ENCODE measurements at regions not wholly inside any gene's neighbourhood (a gene's known extent, or its start where the extent isn't known, plus 50 kb on each side); places are given as distances from the start of the nearest gene placed in this dataset.

- no peak overlapping the region for H3K4me2 ChIP-seq (ENCODE audit: control insufficient read depth, insufficient read depth)
- no peaks in the 10 kb centered on the region for H3K79me2 ChIP-seq (ENCODE audit: control insufficient read depth, insufficient read depth, low read length)
- H3K9me3 ChIP-seq (replicated peaks; ENCODE audit: control insufficient read depth, insufficient read depth, low read length), result no peaks in the 10 kb centered on the region
- CTCF ChIA-PET, result no interaction called here
- no peak overlapping the region for H3K27ac ChIP-seq (ENCODE audit: control insufficient read depth, insufficient read depth)
- peak; percentile 31 for ATAC-seq
- RAD21 ChIA-PET (ENCODE audit: unreplicated experiment), result interaction anchor here (1.5 kb wide), 1 partner anchor 9 kb away, joined by 4 read pairs; no protein-coding TSS in a partner anchor
- no peaks in the 10 kb centered on the region for H3K27me3 ChIP-seq (replicated peaks in 1 of 2; ENCODE audit: control insufficient read depth in 2 of 2, insufficient read depth in 2 of 2, low read length in 1 of 2)
- POLR2A ChIA-PET, result no interaction called here
- H3K36me3 ChIP-seq (ENCODE audit: control insufficient read depth in 2 of 2, insufficient read depth in 2 of 2, low read length in 1 of 2), result no peaks in the 10 kb centered on the region
- no peak overlapping the region for H3K9ac ChIP-seq (ENCODE audit: control insufficient read depth, insufficient read depth, low read length)
- 3% methylated on average over 2 of the region's 2 CpGs for WGBS (ENCODE audit: insufficient coverage, insufficient replicate concordance, low lambda C conversion rate, missing lambda C conversion rate)
- intact Hi-C loops (cut with micrococcal nuclease; ENCODE audit: unreplicated experiment), result no loop called here
- SMC1A ChIA-PET (ENCODE audit: uncharacterized antibody, unreplicated experiment), result interaction anchor here (1.2 kb wide), 1 partner anchor 106 kb away, joined by 3 read pairs; no protein-coding TSS in a partner anchor
- DNase-seq (ENCODE audit: low read depth, low spot score), result no peak
- no peak for FAIRE-seq
- in situ Hi-C loops (cut with MboI), result no loop called here
- no peaks in the 10 kb centered on the region for H3K4me1 ChIP-seq (ENCODE audit: control insufficient read depth, insufficient read depth, low read length)
- H4K20me1 ChIP-seq (ENCODE audit: control insufficient read depth, insufficient read depth), result no peaks in the 10 kb centered on the region
- no peak overlapping the region for H3K4me3 ChIP-seq
- H2AFZ ChIP-seq (ENCODE audit: control insufficient read depth, low read depth, low read length), result no peak overlapping the region
- no peak for TF ChIP-seq SP1 (IDR thresholded peaks at IDR 0.05; ENCODE audit: low read depth, low read length)
- no peak for TF ChIP-seq HDGF (IDR thresholded peaks at IDR 0.05)
- TF ChIP-seq YY1 (IDR thresholded peaks at IDR 0.05; ENCODE audit: low read depth, low read length), result no peak
- BruUV-seq (replicated peaks), result no TSS peak
Measured at GRCh38 chr2:81703831-81704230, 1399.3 kb upstream of the LRRTM1 start.

GRCh38 chr2:81692566-81692965, 1388.0 kb upstream of the LRRTM1 start:
- ChIA-PET POLR2A (no interaction called here), RAD21 (ENCODE audit: unreplicated experiment) (no interaction called here), CTCF (no interaction called here), SMC1A (ENCODE audit: uncharacterized antibody, unreplicated experiment) (no interaction called here)
- WGBS (ENCODE audit: insufficient coverage, insufficient replicate concordance, low lambda C conversion rate, missing lambda C conversion rate), result 13% methylated on average over 3 of the region's 3 CpGs
- H3K79me2 ChIP-seq (ENCODE audit: control insufficient read depth, insufficient read depth, low read length), result no peaks in the 10 kb centered on the region
- H3K36me3 ChIP-seq (ENCODE audit: control insufficient read depth in 2 of 2, insufficient read depth in 2 of 2, low read length in 1 of 2), result no peaks in the 10 kb centered on the region
- BruUV-seq (replicated peaks), result no TSS peak
- no peak overlapping the region for H3K4me3 ChIP-seq
- TF ChIP-seq IRF3 (IDR thresholded peaks at IDR 0.05) (no peak), SIN3A (IDR thresholded peaks at IDR 0.05; ENCODE audit: low read depth, low read length) (no peak), ZBTB4 (CRISPR knock-in tag; IDR thresholded peaks at IDR 0.05) (no peak)
- intact Hi-C loops (cut with micrococcal nuclease; ENCODE audit: unreplicated experiment), result no loop called here
- DNase-seq (ENCODE audit: low read depth, low spot score) (no peak), ATAC-seq (no peak), FAIRE-seq (no peak)
- no peaks in the 10 kb centered on the region for H3K4me1 ChIP-seq (ENCODE audit: control insufficient read depth, insufficient read depth, low read length)
- H3K27me3 ChIP-seq (replicated peaks in 1 of 2; ENCODE audit: control insufficient read depth in 2 of 2, insufficient read depth in 2 of 2, low read length in 1 of 2), result no peaks in the 10 kb centered on the region
- no peak overlapping the region for H3K9ac ChIP-seq (ENCODE audit: control insufficient read depth, insufficient read depth, low read length)
- no peaks in the 10 kb centered on the region for H4K20me1 ChIP-seq (ENCODE audit: control insufficient read depth, insufficient read depth)
- in situ Hi-C loops (cut with MboI), result no loop called here
- H3K9me3 ChIP-seq (replicated peaks; ENCODE audit: control insufficient read depth, insufficient read depth, low read length), result no peaks in the 10 kb centered on the region
- H2AFZ ChIP-seq (ENCODE audit: control insufficient read depth, low read depth, low read length), result no peak overlapping the region
- H3K4me2 ChIP-seq (ENCODE audit: control insufficient read depth, insufficient read depth), result no peak overlapping the region
- H3K27ac ChIP-seq (ENCODE audit: control insufficient read depth, insufficient read depth), result no peak overlapping the region
